ENCODE measurements at regions not wholly inside any gene's neighbourhood (a gene's known extent, or its start where the extent isn't known, plus 50 kb on each side); places are given as distances from the start of the nearest gene placed in this dataset.

DNA sequence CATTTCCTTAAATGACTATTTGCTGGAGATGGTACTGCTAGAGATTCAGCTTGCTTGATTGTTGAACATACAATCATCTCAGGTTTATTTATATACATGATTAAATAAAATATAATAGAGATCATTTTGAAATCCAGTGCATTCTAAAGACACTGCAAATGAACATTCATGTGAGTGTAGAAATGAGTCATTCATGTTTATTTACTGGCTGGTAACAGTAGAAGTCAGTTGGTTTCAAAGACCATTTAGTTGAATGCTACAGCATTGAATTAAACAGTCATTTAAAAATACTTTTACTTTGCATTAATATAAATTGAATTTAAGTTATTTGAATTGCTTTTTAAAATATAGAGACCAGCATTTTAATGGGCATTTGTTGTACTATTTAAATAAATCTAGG is 551.9 kb upstream of the GOLIM4 start:
- DNase-seq (ENCODE audit: low spot score), result no peak

DNA sequence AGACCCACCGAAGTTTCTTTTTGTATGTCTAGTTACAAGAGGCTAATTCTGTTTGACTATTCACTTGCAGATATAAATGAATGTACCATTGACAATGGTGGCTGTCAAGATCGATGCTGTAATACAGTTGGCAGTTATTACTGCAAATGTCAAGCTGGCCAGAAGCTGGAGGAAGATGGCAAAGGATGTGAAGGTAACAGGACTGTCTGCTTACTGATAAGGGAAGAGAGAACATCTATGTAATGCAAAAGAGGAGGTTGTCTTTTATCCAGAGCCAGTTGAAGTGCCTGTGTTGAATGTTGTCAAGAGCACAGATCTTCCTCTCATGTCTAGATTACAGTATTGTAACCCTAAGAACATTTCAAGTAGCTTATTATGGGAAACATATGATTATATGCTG is 549.5 kb upstream of the GOLIM4 start:
- no peak for DNase-seq (ENCODE audit: low spot score)

DNA sequence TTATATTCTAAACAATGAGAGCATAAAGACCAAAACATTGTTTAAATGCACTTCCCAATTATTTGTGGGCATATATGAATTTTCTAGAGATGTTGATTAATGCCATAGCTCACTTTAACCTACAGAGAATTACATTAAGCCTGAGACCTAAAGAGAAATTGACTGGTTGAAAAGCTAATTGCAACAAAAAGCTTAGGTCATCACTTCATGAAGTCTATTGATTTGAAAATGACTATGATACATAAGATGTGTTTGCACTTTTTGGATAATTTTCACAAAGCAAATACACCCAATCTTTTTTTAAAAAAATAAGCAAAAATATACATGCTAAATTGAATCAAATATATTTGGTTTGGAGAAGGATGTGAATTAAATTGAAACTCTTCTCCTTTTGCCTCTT is 532.8 kb upstream of the GOLIM4 start:
- no peak for DNase-seq (ENCODE audit: low spot score)

DNA sequence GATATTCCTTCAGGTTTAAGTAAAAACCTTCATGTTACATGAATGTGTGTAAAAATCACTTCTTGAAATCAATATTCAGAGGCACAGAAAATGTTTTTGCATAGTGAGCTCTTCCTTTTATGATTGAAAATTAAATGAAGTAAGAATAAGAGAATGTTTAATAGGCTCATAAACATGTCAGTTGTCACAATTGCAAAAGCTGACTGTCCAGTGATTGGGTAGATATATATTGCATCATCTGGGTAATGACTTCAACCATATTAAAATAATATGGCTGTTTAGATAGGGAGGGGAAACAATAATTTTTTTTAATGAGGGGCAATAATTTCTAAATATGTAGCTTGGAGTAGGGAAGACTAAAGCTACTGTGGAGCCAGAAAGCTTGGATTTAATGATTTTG is 529.8 kb upstream of the GOLIM4 start:
- DNase-seq (ENCODE audit: low spot score), result no peak

DNA sequence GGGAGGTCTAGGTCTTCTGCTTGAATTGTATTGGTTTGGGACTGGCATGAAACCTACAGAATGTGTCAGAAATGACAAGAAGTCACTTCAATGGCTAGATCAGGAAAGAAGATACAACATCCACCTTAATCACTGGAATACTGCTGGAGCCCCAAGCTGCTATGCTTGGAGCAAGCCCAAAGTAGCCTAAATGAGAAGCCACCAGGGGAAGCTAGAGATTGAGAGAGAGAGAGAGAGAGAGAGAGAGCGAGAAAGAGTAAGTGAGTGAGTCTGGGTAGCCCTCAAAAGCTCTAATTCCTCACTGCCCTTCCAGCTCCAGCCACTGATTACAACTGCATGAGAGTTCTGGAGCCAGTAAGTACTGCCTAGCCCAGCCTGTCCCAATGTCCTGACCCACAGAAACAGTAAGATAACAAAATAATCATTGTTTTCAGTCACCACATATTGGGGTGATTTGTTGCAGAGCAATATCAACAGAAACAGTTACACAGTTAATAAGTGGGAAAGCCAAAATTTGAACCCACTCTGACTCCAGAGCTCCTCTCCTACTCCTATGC is 529.2 kb upstream of the GOLIM4 start:
- peak; percentile 13 for DNase-seq (ENCODE audit: low spot score)

DNA sequence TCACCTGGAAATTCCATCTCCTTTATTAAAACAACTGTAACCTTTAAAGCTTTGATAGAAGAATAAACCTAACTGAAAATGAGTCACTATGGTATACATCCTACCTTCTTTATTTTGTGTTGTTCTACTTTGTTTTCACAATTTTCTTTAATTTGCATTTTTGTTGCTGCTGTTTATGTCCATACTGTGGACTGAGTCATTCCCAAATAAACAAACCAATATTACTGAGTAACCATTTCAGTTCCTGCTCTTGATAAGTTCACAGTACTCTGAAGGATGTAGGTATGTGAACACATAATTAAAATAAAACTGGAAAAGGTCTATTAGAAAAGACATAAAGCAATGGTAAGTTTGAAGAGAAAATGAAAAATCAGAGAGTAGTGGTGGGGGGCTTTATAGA is 528.5 kb upstream of the GOLIM4 start:
- no peak for DNase-seq (ENCODE audit: low spot score)

DNA sequence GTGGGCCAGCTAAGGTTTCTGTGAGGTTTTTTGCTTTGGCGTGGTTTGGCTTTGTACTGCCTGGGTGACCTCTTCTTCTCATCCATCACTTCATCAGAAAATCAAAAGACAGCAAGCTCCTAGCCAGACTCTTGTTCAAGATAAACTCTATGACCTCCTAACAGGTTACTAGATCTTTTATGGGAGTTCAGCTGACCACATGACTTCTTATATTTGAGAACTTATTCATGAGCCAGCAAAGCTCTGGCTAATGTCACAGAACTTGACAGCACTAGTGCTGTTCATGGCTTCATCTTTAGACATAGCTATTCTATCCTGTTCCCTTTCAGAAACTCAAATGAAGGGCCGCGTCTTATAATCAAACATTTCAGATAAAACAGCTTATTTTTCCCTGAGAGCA is 527.1 kb upstream of the GOLIM4 start:
- DNase-seq (ENCODE audit: low spot score), result no peak

DNA sequence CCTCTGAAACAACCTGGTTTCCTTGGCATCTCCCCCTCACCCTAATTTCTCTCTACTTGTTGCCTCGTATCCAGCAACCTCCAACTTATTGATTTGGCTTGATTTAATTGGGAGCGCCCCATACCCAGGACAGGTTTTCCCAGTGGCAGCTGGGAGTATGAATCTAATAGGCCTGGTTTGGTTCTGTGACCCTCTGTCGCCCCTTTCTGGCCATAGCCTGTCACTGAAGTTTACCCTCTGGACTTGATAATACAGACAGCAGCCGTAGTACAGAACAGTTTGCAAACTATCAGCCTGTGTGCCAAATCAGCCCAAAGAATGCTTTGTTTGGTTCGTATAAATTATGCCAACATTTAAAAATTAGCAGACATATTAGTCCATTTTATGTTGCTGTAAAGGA is 525.1 kb upstream of the GOLIM4 start:
- DNase-seq (ENCODE audit: low spot score), result peak; percentile 73

DNA sequence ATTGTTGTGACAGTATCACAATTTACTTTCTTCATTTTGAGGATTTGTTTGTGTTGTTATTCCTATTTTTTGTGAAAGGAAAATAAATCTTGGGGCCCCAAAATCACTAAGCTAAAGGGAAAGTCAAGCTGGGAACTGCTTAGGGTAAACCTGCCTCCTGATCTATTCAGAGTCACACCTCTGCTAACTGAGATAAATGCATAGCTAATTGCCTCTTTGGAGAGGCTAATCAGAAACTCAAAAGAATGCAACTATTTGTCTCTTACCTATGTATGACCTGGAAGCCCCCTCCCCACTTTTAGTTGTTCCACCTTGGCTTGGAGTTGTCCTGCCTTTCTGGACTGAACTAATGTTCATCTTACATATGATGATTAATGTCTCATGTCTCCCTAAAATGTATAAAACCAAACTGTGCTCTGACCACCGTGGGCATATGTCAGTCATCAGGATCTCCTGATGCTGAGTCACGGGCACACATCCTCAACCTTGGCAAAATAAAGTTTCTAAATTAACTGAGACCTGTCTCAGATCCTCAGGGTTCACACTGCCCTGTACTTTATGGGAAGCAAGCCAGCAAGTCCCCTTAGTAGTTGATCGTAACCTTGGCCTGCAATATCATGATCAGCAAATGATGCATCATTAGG is 523.2 kb upstream of the GOLIM4 start:
- DNase-seq (ENCODE audit: low spot score), result no peak

DNA sequence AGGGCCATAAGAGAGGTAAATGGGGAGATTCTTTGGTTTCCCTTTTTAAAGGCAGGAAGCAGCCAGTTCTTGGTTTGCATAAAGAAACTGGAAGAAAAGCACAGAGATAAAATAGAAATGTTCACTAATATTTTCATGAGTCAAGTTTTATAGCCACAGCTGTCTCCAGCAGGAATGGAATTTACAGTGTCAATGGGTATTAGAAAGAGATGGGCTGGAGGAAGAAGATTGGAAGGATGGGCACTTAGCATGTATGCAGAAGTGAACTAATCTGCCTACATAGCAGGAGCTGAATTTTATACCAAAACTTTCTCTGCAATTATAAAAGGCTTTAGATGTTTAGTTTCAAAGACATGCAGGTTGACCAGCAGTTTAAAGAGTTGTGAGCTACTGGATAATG is 521.9 kb upstream of the GOLIM4 start:
- DNase-seq (ENCODE audit: low spot score), result no peak

DNA sequence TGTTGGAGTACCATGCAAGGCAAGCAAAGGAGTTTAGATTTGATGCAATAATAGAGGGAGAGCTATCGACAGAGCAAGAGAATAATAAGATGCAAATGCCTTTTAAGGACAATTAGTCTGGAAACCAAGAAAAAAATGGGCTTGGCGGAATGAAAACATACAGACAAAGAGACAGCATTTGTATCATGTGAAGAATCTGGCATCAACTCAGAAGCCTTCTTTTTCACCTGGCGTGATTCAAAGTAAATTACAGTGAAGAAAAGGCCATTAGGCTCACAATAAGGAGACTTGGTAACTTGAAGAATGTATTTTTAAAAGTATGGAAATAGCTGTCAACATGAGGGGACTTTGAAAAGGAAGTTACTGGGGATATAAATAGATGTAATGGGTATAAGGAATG is 521.2 kb upstream of the GOLIM4 start:
- no peak for DNase-seq (ENCODE audit: low spot score)

DNA sequence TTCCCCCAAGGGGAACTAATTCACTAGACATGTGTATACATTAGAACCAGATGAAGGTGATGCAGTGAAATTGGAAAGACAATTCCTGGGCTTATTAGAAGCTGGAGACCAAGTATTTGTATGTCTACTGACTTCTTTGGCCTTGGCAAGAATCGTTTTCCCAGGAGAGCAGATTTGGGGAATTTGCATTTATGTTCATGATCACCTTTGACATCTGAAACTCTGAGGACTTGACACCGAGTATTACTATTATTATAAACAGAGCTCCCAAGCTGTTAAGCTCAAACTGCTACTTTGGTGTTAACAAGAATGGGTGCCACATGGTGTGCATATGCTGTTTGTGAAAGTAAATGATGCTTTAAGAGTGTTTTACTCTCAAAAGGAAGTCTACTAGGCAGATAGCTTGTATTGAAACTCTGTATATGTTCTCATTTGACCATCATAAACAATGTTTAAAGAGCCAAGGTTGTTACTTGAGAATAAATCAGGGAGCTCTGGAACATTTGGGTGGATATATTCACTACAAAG is 519.8 kb upstream of the GOLIM4 start:
- no peak for DNase-seq (ENCODE audit: low spot score)

DNA sequence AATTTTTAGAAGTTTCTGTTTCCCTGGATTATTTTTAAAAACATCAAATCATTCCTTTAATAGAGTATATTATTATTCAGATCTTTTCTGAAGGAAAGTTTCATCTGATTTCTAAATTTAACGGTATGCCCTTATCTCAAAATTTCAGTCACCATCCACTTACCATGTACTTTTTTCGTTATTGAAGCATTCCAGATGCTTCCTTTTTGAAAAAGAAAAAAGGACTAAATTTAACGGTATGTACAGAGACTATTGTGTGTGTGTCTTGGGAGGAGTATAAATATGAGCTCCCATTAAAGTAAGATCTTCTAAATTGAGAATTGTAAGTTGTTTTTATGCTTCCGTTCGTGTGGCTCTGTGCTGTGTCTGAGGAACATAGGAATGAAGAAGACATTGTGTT is 517.4 kb upstream of the GOLIM4 start:
- no peak for DNase-seq (ENCODE audit: low spot score)

DNA sequence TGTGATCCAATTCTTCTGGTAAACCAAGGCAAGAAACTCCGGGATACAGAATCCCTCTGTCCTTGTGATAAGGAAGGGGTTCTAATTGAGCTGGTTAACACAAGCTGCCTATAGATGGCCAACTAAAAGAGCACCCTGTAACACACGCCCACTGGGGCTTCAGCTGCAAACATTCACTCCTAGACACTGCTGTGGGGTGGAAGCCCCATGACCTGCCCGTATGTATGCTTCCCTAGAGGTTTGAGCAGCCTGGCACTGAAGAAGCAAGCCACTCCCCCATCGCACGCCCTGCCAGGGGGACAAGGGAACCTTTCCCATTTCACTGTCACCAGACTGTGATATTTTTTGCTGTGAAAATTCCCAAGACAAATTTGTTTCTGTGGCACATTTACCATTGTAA is 516.9 kb upstream of the GOLIM4 start:
- DNase-seq (ENCODE audit: low spot score), result no peak

DNA sequence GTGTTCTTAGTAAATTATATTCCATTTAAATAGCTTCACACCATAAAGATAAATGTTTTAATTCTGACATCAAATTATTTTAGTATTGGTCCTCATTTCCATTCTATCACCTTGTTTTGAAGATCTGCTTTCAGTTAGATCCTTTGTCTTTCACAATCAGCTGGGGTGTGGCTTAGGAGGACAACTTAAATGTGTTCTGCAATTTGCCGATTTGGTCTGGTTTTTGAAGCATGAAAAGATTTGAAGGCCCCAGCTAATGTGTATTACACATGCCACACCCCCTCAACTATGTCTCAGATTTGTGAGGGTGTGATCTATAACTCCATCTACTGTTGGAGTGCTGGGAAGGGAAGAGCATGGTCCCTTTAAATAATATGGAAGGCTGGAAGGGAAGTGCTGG is 516.1 kb upstream of the GOLIM4 start:
- no peak for DNase-seq (ENCODE audit: low spot score)

DNA sequence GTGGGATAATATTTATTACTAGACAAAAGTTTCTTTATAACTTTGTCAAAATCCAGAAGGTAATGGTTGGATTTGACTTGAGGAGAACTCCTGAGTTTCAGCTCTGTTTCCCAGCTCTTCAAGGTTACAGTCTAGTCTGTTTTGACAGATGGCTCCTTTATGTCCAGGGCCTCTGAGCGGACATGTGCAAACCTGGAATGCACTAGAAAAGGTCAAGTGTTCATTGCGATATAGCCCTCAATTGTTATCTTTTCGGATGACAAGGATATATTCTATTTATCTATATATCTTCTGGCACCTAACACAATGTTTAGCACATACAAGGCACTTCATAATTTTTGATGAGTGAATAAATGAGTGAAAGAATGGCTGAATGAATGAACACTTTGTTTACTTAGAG is 513.2 kb upstream of the GOLIM4 start:
- DNase-seq (ENCODE audit: low spot score), result no peak

DNA sequence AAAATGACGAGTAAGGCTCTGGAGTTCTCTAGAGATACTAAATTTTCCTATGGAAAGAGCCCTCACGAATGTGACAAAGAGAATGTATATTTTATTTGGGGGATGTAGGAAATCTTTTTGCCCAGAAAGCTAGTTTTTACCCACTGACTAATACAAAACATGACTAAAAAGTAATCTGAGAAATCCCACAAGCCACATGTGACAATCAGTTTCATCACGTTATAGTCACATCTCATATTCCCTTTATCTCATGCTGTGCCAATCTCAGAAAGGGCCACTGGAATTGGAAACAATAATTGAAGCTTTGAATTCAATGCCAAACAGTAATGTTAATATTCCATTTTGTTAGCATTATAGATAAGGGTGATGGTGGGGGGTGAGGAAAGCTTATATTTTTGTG is 509.0 kb upstream of the GOLIM4 start:
- DNase-seq (ENCODE audit: low spot score), result no peak

DNA sequence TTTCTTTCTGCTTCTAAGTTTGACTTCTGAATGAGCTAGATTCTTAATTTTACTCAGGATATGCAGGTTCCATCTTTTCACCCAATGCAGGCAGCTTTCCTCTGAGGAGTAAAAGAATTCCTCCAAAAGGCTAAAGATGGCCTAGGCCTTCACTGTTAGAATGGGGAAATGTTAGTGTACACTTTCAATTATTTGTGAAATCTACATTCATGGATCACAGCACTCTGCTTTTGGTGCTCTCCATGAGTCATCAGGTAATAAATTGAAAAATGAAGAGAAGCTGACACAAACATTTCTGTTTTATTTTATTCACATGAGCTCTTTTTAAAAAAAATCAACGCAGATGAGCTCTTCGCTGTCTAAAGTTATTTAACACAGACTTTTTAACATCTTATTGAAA is 502.5 kb upstream of the GOLIM4 start:
- DNase-seq (ENCODE audit: low spot score), result no peak

DNA sequence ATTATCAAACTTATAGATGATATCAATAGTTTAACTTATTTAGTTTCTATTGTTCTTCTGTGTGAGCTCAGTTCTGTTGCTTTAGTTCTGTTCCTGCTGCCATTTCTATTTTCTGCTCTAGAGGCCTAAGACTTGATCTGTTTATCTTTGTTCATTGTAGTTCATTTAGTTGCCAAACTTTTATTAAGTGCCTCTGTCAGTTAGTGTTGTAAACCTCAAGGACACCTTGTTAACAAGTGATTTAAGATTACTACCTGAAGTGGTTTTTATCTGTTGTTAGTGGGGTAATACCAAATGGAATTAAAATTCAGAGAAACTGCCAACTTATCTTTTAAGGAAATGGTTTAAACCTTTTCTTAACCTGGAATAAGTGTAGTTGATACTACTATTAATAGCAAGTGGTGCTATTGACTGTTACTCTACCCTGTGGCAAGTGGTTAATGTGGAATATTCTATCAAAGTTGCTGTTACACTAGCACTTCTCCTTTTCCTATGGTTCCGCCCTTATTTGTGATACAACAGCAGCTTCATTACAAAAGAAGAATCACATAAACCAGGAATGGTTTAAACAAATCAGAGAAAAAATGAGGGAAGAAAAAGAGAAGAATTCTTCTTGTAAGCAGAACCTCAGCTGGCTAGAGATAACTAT is 500.6 kb upstream of the GOLIM4 start:
- no peak for DNase-seq (ENCODE audit: low spot score)

DNA sequence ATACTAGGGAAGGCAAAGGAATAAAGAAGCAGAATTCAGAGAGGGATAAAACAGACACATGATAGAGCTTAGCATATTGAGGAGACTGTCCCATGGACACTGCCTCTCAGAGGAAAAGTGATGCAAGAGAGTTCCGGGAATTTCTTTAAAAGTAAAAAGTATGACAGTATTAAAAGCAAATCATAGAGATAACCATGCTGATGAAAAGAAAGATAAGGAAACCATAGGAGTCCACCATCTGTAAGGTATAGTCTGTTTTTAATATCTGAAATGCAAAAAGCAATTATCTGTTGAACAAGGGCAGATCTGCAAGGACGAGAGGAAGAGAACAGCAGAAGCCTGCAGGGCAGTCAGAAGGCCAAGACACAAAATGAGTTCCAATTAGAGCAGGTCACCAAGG is 495.9 kb upstream of the GOLIM4 start:
- DNase-seq (ENCODE audit: low spot score), result no peak

DNA sequence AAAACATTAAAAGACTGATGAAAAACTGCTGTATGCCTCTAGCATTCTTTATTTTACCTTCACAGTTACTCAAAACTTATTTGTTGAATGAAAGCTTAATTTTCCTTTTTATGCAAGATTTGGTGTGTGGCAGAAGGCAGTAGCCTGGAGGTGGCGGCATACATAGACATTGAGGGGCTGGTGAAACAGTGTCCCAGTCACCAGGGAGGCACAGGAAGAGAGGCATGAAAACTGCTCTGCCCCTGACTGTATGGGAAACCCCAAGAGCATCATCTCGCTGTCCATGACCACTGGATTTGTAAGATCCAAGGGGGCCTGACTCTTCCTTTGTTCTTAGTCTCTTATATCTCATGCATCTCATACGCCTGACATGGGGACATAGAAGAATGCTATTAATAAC is 493.7 kb upstream of the GOLIM4 start:
- no peak for DNase-seq (ENCODE audit: low spot score)

DNA sequence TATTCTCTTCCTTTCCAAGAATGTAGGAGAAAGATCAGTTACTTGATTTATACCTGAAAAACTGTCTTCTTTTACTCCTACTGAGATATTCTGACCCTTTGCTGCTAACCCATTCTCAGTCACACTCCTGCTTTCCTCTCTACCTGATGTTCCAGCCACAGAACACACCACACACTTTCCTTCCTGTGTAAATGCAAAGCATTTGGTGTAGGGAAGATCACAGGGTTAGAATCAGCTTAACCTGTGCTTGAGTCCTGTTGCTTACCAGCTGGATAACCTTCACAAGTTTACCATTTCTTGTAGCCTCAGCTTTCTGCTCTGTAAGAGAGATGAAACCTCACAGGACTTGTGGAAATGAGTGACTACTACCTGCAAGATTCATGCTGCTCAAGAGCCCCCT is 489.8 kb upstream of the GOLIM4 start:
- DNase-seq (ENCODE audit: low spot score), result no peak

DNA sequence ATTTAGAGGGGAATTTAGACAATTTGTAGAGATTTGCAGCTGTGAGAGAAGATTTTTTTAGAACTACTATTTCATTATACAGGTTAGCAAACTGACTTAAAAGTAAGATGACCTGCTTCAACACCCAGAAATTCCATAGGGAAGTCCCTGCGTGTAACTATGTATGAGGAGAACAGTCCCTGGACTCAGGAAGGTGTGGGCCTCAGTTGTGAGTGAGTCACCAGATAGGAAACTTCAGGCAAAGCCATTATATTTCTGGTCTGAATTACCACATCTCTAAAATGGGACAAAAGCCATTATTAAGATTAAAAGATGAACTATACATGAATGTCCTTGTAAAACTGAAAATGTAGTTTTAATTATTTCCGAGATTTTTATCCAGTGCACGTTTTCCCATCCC is 488.3 kb upstream of the GOLIM4 start:
- no peak for DNase-seq (ENCODE audit: low spot score)

DNA sequence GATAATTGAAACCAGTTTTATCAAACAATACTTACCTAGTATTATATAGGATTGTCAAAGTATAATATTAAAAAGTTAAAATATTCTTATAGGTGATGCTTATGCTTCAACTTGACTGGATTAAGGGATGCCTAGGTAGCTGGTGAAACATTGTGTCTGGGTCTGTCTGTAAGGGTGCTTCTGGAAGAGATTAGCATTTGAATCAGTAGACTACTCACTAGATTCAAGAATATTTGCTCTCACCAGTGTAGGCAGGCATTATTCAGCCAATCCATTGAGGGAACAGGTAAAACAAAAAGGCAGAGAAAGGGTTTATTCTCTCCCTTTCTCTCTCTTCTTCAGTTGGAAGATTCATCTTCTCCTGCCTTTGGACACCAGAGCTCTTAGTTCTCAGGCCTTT is 486.8 kb upstream of the GOLIM4 start:
- no peak for DNase-seq (ENCODE audit: low spot score)
